GM18519 (cell line): ENCODE measurements at regions not wholly inside any gene's neighbourhood (a gene's known extent, or its start where the extent isn't known, plus 50 kb on each side); places are given as distances from the start of the nearest gene placed in this dataset.

Experiments
- ATAC-seq: cut with Tn5 transposase; IDR thresholded peaks from one replicate; pipeline ENCODE4 v1.9.1; 2021; ENCODE audit warnings: mild to moderate bottlenecking, moderate library complexity; ENCODE audit not compliant: unreplicated experiment, low FRiP score

- ATAC-seq: no peak
Measured at GRCh38 chr9:7900541-7900940, 101.0 kb upstream of the DMAC1 start.

GRCh38 chr9:7899753-7900152 is 100.2 kb upstream of the DMAC1 start:
- ATAC-seq: no peak

- no peak for ATAC-seq
Measured at GRCh38 chr9:7894231-7894630, 94.7 kb upstream of the DMAC1 start.

- no peak for ATAC-seq
Measured at GRCh38 chr9:7892975-7893374, 93.4 kb upstream of the DMAC1 start.

- no peak for ATAC-seq
Measured at GRCh38 chr9:7879551-7880245, 80.1 kb upstream of the DMAC1 start.

- no peak for ATAC-seq
Measured at GRCh38 chr9:7871977-7872730, 72.6 kb upstream of the DMAC1 start.

GRCh38 chr9:7869340-7869739 is 69.8 kb upstream of the DMAC1 start:
- no peak for ATAC-seq

- no peak for ATAC-seq
Measured at GRCh38 chr9:7862170-7862569, 62.6 kb upstream of the DMAC1 start.

- ATAC-seq: no peak
Measured at GRCh38 chr9:7861086-7861485, 61.5 kb upstream of the DMAC1 start.

GRCh38 chr9:7860335-7860709 is 60.7 kb upstream of the DMAC1 start:
- no peak for ATAC-seq

- ATAC-seq: no peak
Measured at GRCh38 chr9:7859701-7860334, 60.2 kb upstream of the DMAC1 start.

DNA sequence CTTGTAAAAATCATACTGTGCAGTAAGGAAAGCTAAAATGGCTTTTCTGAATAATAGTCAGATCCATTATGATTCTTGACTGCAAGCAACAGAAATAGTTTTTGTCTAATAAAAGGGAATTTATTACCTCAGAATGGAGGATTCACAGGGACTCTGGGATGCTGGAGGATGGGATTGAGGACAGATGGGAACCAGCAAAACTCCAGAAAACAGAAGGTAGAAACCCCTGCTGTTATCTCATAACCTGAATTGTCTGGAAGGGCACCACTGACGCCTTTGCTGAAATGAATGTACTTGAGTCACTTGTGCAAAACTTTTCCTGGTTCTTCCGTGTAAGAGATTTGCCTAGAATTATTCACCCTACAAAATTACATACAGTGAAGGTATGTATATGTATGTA is 58.6 kb upstream of the DMAC1 start:
- ATAC-seq: no peak

DNA sequence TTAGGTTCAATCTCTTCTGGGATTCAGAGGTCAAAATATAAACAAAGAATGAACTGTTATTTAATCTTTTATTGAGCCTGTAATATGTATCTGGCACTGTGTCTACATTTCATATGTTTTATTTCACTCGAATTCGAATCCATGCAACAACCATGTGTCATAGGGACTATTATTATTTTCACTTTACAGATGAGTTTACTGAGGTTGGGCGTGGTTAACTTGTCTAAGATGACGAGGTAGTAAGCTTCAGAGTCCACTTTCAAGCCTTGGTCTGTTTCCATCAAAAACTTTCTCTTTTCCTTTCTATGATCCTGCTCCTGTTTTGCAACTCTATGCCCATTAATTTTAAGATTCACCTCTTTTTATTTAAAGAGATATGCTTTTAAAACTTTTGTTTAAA is 55.2 kb upstream of the DMAC1 start:
- no peak for ATAC-seq
